ENCODE measurements at regions not wholly inside any gene's neighbourhood (a gene's known extent, or its start where the extent isn't known, plus 50 kb on each side); places are given as distances from the start of the nearest gene placed in this dataset.

DNA sequence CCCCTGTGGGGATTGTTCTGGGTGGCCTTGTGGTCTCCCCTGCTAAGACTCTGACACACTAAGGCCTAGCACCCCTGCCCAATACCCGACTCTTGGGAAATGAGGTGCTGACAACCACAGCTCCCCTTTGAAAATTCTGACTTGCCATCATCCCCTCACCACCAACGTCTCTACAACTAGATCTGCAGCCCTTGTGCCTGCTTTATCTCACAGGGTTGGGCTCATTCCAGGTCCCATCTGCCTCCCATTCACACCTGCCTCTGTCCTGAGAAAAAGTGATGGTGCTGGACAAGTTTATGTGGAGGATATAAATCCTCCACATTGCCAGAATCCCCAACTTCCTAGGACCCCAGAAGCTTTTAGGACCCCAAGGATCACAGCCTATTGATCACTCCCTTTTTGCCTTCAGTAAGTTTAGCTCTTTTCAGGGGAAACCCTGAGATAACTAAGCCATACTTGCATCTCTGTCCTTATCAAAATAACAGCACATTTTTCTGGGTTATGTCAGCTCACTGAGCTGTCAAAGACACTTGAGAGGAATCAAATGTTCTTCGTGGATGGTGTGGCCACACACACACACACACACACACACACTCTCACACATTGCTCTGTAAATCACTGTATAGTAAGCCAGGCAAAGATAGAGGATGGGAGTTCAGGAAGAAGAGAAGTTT, 136.8 kb upstream of the CES5A start:
- H2AFZ ChIP-seq (ENCODE audit: low read length), result no peak overlapping the region
- H3K4me2 ChIP-seq (ENCODE audit: extremely low read depth, insufficient read depth, low read length), result no peak overlapping the region
- no peaks in the 10 kb centered on the region for H3K79me2 ChIP-seq (ENCODE audit: control insufficient read depth, insufficient read depth, low read length)
- H3K9me3 ChIP-seq (ENCODE audit: control insufficient read depth, insufficient read depth, low read depth, low read length), result no peaks in the 10 kb centered on the region
- H3K4me1 ChIP-seq (ENCODE audit: control insufficient read depth, extremely low read depth, insufficient read depth, low read length), result no peaks in the 10 kb centered on the region
- no peak for TF ChIP-seq EZH2 (IDR thresholded peaks at IDR 0.05; ENCODE audit: low read length, missing control alignments)
- TF ChIP-seq, protein P1, sequence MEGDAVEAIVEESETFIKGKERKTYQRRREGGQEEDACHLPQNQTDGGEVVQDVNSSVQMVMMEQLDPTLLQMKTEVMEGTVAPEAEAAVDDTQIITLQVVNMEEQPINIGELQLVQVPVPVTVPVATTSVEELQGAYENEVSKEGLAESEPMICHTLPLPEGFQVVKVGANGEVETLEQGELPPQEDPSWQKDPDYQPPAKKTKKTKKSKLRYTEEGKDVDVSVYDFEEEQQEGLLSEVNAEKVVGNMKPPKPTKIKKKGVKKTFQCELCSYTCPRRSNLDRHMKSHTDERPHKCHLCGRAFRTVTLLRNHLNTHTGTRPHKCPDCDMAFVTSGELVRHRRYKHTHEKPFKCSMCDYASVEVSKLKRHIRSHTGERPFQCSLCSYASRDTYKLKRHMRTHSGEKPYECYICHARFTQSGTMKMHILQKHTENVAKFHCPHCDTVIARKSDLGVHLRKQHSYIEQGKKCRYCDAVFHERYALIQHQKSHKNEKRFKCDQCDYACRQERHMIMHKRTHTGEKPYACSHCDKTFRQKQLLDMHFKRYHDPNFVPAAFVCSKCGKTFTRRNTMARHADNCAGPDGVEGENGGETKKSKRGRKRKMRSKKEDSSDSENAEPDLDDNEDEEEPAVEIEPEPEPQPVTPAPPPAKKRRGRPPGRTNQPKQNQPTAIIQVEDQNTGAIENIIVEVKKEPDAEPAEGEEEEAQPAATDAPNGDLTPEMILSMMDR (conservative IDR thresholded peaks at IDR 0.05 in 1 of 2, IDR thresholded peaks at IDR 0.05 in 1 of 2; ENCODE audit: low read depth in 1 of 2, low read length in 2 of 2), result no peak
- DNase-seq (ENCODE audit: low read depth in 2 of 2), result no peak
- no peak overlapping the region for H3K9ac ChIP-seq (ENCODE audit: insufficient read depth, low read length)
- H3K36me3 ChIP-seq (ENCODE audit: control insufficient read depth, insufficient read depth, low read length), result no peaks in the 10 kb centered on the region
- H3K4me3 ChIP-seq (replicated peaks in 1 of 4; ENCODE audit: control extremely low read depth in 1 of 4, insufficient read depth in 1 of 4, low read depth in 3 of 4, low read length in 4 of 4), result no peak overlapping the region
- no peak overlapping the region for H3K27ac ChIP-seq (ENCODE audit: insufficient read depth, low read length)
- no peaks in the 10 kb centered on the region for H3K27me3 ChIP-seq (ENCODE audit: control insufficient read depth, insufficient read depth, low read length)
- H4K20me1 ChIP-seq (ENCODE audit: control insufficient read depth, extremely low read depth, insufficient read depth, low read length), result no peaks in the 10 kb centered on the region

DNA sequence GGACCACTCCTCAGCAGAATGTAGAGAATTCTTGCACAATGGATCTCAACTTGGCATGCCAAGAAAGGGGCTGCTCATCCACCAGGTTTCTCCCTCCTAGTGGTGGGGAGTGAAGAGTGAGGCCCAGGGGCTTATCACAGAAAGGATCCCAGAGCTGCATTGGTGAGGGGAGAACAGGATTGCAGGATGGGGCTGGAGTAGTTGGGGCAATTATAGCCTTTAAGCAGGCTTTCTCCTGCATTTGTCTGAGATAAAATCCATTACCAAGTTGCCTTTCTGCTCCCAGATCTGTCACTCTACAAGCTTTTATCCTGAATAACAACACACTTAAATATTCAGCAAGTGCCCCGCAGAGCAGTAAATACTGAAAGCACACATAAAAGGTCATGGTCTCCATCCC, 130.8 kb upstream of the CES5A start:
- no peaks in the 10 kb centered on the region for H3K4me1 ChIP-seq (ENCODE audit: control insufficient read depth, extremely low read depth, insufficient read depth, low read length)
- H3K4me2 ChIP-seq (ENCODE audit: extremely low read depth, insufficient read depth, low read length), result no peak overlapping the region
- no peak overlapping the region for H2AFZ ChIP-seq (ENCODE audit: low read length)
- H3K9me3 ChIP-seq (ENCODE audit: control insufficient read depth, insufficient read depth, low read depth, low read length), result no peaks in the 10 kb centered on the region
- no peak overlapping the region for H3K27ac ChIP-seq (ENCODE audit: insufficient read depth, low read length)
- H3K27me3 ChIP-seq (ENCODE audit: control insufficient read depth, insufficient read depth, low read length), result no peaks in the 10 kb centered on the region
- H3K9ac ChIP-seq (ENCODE audit: insufficient read depth, low read length), result no peak overlapping the region
- no peak overlapping the region for H3K4me3 ChIP-seq (replicated peaks in 1 of 4; ENCODE audit: control extremely low read depth in 1 of 4, insufficient read depth in 1 of 4, low read depth in 3 of 4, low read length in 4 of 4)
- DNase-seq (ENCODE audit: low read depth in 2 of 2), result no peak
- H4K20me1 ChIP-seq (ENCODE audit: control insufficient read depth, extremely low read depth, insufficient read depth, low read length), result no peaks in the 10 kb centered on the region
- TF ChIP-seq, protein P1 (conservative IDR thresholded peaks at IDR 0.05 in 1 of 2, IDR thresholded peaks at IDR 0.05 in 1 of 2; ENCODE audit: low read depth in 1 of 2, low read length in 2 of 2), result no peak
- TF ChIP-seq EZH2 (IDR thresholded peaks at IDR 0.05; ENCODE audit: low read length, missing control alignments), result no peak
- no peaks in the 10 kb centered on the region for H3K79me2 ChIP-seq (ENCODE audit: control insufficient read depth, insufficient read depth, low read length)
- H3K36me3 ChIP-seq (ENCODE audit: control insufficient read depth, insufficient read depth, low read length), result no peaks in the 10 kb centered on the region

DNA sequence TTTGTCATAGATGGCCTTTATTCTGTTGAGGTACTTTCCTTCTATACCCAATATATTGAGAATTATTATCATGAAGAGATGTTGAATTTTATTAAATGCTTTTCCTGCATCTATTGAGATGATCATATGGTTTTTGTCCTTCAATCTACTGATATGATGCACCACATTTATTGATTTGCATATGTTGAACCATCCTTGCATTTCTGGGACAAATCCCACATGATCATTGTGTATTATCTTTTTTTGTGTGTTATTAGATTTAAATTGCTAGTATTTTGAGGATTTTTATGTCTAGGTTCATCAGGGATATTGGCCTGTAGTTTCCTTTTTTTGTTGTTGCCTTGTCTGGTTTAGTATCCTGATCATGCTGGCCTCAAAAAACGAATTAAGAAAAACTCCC, 124.5 kb upstream of the CES5A start:
- no peaks in the 10 kb centered on the region for H4K20me1 ChIP-seq (ENCODE audit: control insufficient read depth, extremely low read depth, insufficient read depth, low read length)
- H3K4me1 ChIP-seq (ENCODE audit: control insufficient read depth, extremely low read depth, insufficient read depth, low read length), result no peaks in the 10 kb centered on the region
- TF ChIP-seq EZH2 (IDR thresholded peaks at IDR 0.05; ENCODE audit: low read length, missing control alignments), result no peak
- TF ChIP-seq, protein P1 (conservative IDR thresholded peaks at IDR 0.05 in 1 of 2, IDR thresholded peaks at IDR 0.05 in 1 of 2; ENCODE audit: low read depth in 1 of 2, low read length in 2 of 2), result no peak
- no peak for DNase-seq (ENCODE audit: low read depth in 2 of 2)
- H3K79me2 ChIP-seq (ENCODE audit: control insufficient read depth, insufficient read depth, low read length), result no peaks in the 10 kb centered on the region
- no peak overlapping the region for H3K9ac ChIP-seq (ENCODE audit: insufficient read depth, low read length)
- no peak overlapping the region for H3K4me3 ChIP-seq (replicated peaks in 1 of 4; ENCODE audit: control extremely low read depth in 1 of 4, insufficient read depth in 1 of 4, low read depth in 3 of 4, low read length in 4 of 4)
- no peaks in the 10 kb centered on the region for H3K36me3 ChIP-seq (ENCODE audit: control insufficient read depth, insufficient read depth, low read length)
- no peak overlapping the region for H3K4me2 ChIP-seq (ENCODE audit: extremely low read depth, insufficient read depth, low read length)
- H3K9me3 ChIP-seq (ENCODE audit: control insufficient read depth, insufficient read depth, low read depth, low read length), result no peaks in the 10 kb centered on the region
- no peaks in the 10 kb centered on the region for H3K27me3 ChIP-seq (ENCODE audit: control insufficient read depth, insufficient read depth, low read length)
- H3K27ac ChIP-seq (ENCODE audit: insufficient read depth, low read length), result no peak overlapping the region
- H2AFZ ChIP-seq (ENCODE audit: low read length), result no peak overlapping the region
